Epithelial cell of proximal tubule (primary cell): ENCODE measurements at regions not wholly inside any gene's neighbourhood (a gene's known extent, or its start where the extent isn't known, plus 50 kb on each side); places are given as distances from the start of the nearest gene placed in this dataset.
"Not testable (repeated sequence)": the region's sequence is repeated elsewhere in the genome, so short reads cannot be mapped to it uniquely, and the experiment has no call there.

Experiments
- DNase-seq: peaks from one replicate; pipeline ENCODE4 v3.0.0-alpha.2; 2011; ENCODE audit warnings: low read depth
- H3K4me3 ChIP-seq: 2 replicates; pipeline ENCODE4 v1.5.1; 2011; ENCODE audit warnings: low read depth, mild to moderate bottlenecking, low read length
- TF ChIP-seq, protein P1 (sequence below): conservative IDR thresholded peaks from 2 replicates; pipeline ENCODE4 v1.5.1; 2012; ENCODE audit warnings: low read depth, mild to moderate bottlenecking, low read length

DNA sequence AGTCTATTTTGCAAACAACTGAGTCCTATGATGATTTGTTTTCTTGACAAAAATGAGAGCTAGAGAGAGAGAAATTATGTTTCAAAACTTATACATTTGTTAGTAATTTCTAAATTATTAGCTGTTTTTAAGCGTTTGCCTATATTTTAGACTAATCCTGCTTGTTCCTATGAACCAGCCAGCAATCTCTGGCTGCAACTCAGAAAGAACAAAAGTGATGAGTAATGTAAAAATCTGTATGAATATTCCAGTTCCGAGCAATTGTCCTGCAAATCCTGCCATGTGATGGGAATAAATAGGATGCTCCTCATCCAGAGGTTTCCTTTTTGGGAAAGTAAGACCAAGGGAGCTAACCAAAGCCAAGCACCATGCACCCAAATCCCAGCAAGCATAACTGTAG lies 228.3 kb upstream of the GBE1 start:
- TF ChIP-seq, protein P1, sequence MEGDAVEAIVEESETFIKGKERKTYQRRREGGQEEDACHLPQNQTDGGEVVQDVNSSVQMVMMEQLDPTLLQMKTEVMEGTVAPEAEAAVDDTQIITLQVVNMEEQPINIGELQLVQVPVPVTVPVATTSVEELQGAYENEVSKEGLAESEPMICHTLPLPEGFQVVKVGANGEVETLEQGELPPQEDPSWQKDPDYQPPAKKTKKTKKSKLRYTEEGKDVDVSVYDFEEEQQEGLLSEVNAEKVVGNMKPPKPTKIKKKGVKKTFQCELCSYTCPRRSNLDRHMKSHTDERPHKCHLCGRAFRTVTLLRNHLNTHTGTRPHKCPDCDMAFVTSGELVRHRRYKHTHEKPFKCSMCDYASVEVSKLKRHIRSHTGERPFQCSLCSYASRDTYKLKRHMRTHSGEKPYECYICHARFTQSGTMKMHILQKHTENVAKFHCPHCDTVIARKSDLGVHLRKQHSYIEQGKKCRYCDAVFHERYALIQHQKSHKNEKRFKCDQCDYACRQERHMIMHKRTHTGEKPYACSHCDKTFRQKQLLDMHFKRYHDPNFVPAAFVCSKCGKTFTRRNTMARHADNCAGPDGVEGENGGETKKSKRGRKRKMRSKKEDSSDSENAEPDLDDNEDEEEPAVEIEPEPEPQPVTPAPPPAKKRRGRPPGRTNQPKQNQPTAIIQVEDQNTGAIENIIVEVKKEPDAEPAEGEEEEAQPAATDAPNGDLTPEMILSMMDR = no peak
- DNase-seq = no peak
- H3K4me3 ChIP-seq = no peak overlapping the region

DNA sequence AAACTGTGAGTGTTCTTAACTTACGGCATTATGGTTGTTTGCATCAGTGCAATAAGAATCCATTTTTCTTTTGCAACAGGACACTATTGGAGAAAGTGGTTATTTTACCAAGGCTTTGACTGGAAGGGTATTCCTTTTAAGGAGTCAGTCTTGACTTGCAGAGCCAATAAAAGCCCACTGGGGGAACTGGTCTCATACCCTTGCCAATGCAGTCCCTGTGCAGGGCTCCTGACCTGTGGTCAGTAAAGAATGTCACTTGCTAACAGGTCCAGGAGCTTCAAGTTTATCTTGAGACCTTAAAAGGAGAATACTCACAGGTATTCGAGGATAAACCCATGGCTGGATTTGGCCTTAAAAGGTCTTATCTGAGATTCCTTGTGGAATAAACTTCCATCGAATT lies 227.8 kb upstream of the GBE1 start:
- TF ChIP-seq, protein P1 = no peak
- DNase-seq = no peak
- no peak overlapping the region for H3K4me3 ChIP-seq

DNA sequence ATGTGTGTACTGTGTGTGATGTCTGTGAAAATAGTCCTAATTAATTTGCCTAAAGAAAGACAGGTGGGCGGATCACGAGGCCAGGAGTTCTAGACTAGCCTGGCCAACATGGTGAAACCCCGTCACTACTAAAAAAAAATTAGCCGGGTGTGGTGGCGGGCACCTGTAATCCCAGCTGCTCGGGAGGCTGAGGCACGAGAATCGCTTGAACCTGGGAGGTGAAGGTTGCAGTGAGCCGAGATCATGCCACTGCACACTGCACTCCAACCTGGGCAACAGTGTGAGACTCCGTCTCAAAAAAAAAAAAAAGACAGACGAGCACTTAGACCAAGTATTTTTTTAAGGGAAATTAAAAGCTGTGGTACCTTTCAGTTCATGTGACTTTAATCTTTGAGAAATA lies 226.0 kb upstream of the GBE1 start:
- H3K4me3 ChIP-seq, DNase-seq: not testable (repeated sequence)

DNA sequence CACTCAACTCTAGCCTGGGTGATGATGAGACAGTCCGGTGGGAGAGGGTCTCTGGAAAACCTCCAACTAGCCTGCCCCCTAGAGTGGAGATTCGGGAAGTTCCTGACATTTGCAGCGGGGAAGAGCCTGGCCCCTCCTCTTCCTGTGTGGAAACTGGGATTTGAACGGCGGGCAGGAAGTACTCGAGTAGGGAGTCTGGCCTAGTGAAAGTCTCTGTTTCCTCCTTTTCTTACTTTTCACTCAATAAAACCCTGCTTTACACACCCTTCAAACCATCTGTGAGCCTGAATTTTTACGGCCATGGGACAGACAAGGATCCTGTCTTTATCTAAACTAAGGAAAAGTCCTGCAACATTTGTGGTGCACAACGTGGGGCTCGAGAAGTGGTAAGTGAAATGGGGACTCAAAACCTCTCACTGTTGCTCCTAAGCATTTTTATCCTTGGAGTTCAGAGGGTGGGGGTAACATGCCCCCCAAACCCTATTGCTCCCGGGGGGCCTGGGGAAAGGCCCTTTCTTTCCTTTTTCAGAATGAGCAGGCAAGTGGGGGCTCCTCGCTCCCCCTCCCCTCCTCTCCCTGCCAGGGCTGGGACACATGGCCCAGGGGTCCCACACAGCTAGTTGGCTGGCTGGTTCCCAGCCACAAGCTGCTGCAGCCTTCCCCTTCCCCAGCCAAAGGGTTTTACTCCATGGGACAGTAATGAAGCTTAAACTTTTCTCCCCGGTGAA lies 224.7 kb upstream of the GBE1 start:
- no peak for DNase-seq
- TF ChIP-seq, protein P1 = no peak
- H3K4me3 ChIP-seq = no peak overlapping the region

DNA sequence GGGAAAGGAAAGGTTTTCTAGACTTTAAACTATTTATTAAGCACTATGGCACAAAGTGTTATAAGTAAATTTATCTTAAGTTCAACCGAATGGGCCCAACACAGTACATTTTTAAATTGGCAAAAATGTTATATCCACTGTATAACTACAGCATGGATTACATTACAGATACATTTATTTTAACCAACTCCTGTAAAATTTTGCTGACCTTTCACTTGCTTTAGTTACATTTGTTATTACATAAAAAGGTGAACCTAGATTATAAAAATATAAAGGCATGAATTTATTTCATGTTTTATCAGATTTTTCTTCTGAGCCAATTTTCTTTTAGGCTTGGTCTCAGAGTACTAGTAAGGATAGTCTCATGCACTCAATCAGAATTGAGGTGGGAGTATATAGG lies 221.9 kb upstream of the GBE1 start:
- no peak for DNase-seq
- TF ChIP-seq, protein P1 = no peak
- no peak overlapping the region for H3K4me3 ChIP-seq

DNA sequence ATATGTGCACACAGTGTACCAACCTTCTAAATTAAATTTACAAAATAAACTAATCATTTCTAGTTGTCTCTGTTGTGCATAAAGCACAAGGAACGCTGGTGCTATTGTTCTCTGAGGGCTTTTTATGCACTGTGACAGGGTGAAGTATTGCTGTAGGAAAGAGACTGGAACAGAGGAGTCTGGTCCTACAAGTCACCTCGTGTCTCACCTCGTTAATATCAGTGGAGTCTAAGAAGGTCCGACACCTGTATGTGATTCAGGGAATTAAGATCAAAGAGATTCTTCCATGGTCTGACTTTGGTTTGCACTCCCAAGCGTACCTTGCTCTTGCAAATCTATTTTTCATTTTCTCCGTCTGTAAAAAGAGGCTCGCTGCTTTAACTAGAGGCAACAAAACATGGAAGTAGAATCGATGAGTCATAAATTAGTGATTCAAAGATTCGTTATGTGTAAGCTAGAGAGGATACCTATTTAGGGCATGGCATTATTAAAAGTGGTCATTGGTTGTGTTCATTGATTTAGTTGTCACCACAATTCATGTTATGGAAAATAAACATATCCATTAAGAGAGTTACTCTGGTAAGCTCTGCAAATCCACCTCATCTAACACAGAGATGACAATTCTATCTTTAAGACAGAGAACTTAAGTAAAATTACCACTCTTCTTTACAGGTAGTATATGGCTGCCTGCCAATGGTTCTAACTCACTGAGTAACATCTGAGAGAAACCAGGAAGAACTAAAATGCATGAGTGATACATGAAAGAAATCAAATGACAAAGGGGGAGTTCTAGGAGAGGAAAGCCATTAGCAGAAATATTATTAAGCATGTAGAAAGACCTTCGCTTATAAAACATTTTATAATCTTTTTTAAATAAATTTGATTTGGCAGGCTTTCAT lies 219.4 kb upstream of the GBE1 start:
- DNase-seq = no peak
- TF ChIP-seq, protein P1 = no peak
- H3K4me3 ChIP-seq = no peak overlapping the region

DNA sequence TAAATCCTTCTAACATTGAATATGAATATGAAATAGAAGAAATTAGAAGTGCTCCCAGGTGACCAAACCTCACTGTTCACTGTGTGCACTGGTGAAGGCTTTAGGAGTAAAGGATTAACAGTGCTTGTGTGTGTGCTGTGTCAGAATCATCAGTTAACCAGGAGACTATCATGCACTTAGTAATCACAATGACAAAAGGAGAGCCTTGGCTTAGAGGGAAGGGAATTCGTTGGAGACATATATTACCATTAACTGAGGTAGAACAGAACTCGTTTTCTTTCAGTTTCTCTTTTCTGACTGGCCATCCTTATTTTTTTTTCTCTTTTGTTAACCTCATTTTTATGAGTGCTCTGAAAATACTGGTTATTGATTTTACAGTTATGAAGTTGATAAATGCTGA lies 213.3 kb upstream of the GBE1 start:
- TF ChIP-seq, protein P1 = no peak
- DNase-seq = no peak
- H3K4me3 ChIP-seq = no peak overlapping the region
